GM23338 (cell line): ENCODE measurements at regions not wholly inside any gene's neighbourhood (a gene's known extent, or its start where the extent isn't known, plus 50 kb on each side); places are given as distances from the start of the nearest gene placed in this dataset.

ENCODE experiments used
- ATAC-seq: fragments of 200-7000 bp; cut with Tn5 transposase; 3 replicates; pipeline ENCODE4 v1.9.1; 2020
- DNase-seq: peaks from one replicate; pipeline ENCODE4 v3.0.0-alpha.2; 2015; ENCODE audit warnings: low spot score
- H2AFZ ChIP-seq: fragments of 200-600 bp; sonication (generic); 2 replicates; pipeline ENCODE4 v1.8.0; 2016; ENCODE audit warnings: antibody characterized with exemption, mild to moderate bottlenecking, moderate library complexity
- H3F3A ChIP-seq: fragments of 200-600 bp; sonication (generic); replicated peaks from 2 replicates; pipeline ENCODE4 v1.8.0; 2017; ENCODE audit warnings: antibody characterized with exemption, mixed run types, low read depth
- H3K27ac ChIP-seq: fragments of 200-600 bp; sonication (generic); 2 replicates; pipeline ENCODE4 v1.6.1; 2016; ENCODE audit warnings: low read depth
- H3K27me3 ChIP-seq: fragments of 200-600 bp; sonication (generic); 2 replicates; pipeline ENCODE4 v1.8.0; 2016; ENCODE audit warnings: mild to moderate bottlenecking, mixed run types, moderate library complexity; ENCODE audit not compliant: insufficient read depth
- H3K36me3 ChIP-seq: fragments of 200-600 bp; sonication (generic); 2 replicates; pipeline ENCODE4 v1.8.0; 2016; ENCODE audit warnings: mild to moderate bottlenecking; ENCODE audit not compliant: insufficient read depth
- H3K4me1 ChIP-seq: fragments of 200-600 bp; sonication (generic); 2 replicates; pipeline ENCODE4 v1.8.0; 2016; ENCODE audit warnings: mild to moderate bottlenecking, moderate library complexity; ENCODE audit not compliant: insufficient read depth
- H3K4me2 ChIP-seq: fragments of 200-600 bp; sonication (generic); 2 replicates; pipeline ENCODE4 v1.7.1; 2017; ENCODE audit warnings: mixed run types
- H3K4me3 ChIP-seq: fragments of 200-600 bp; sonication (generic); 2 replicates; pipeline ENCODE4 v1.6.1; 2016; ENCODE audit warnings: mixed run types
- H3K79me2 ChIP-seq: fragments of 200-600 bp; sonication (generic); replicated peaks from 2 replicates; pipeline ENCODE4 v1.8.0; 2017; ENCODE audit warnings: mild to moderate bottlenecking; ENCODE audit not compliant: insufficient read depth
- H3K9me2 ChIP-seq: fragments of 200-600 bp; sonication (generic); 2 replicates; pipeline ENCODE4 v1.8.0; 2017; ENCODE audit not compliant: insufficient read depth
- H4K20me1 ChIP-seq: fragments of 200-600 bp; sonication (generic); replicated peaks from 2 replicates; pipeline ENCODE4 v1.8.0; 2017; ENCODE audit warnings: mild to moderate bottlenecking; ENCODE audit not compliant: insufficient read depth
- H3K27ac Mint-ChIP-seq: 2 replicates; pipeline ENCODE4 v1.8.0; 2020; ENCODE audit warnings: inconsistent platforms, mild to moderate bottlenecking, moderate library complexity, mixed read lengths
- H3K27me3 Mint-ChIP-seq: 3 replicates; pipeline ENCODE4 v1.8.0; 2022; ENCODE audit warnings: low read depth, mild to moderate bottlenecking, moderate library complexity, mixed read lengths, inconsistent platforms; ENCODE audit not compliant: insufficient read depth, poor library complexity
- H3K36me3 Mint-ChIP-seq: 3 replicates; pipeline ENCODE4 v1.8.0; 2021; ENCODE audit warnings: low read depth, mild to moderate bottlenecking, inconsistent platforms, moderate library complexity, mixed read lengths
- H3K4me1 Mint-ChIP-seq: 3 replicates; pipeline ENCODE4 v1.8.0; 2020; ENCODE audit warnings: mild to moderate bottlenecking, inconsistent platforms, mixed read lengths
- H3K4me3 Mint-ChIP-seq: 3 replicates; pipeline ENCODE4 v1.8.0; 2021; ENCODE audit warnings: moderate library complexity, mild to moderate bottlenecking, inconsistent platforms, mixed read lengths
- H3K9me3 Mint-ChIP-seq: 3 replicates; pipeline ENCODE4 v1.8.0; 2020; ENCODE audit warnings: moderate library complexity, mild to moderate bottlenecking, inconsistent platforms, mixed read lengths
- CREB1 ChIP-seq: fragments of 250-450 bp; sonication (Bioruptor Pico); IDR thresholded peaks from 2 replicates; pipeline ENCODE4 v1.5.0; 2020; ENCODE audit warnings: low read depth, mild to moderate bottlenecking, moderate library complexity
- CTCF ChIP-seq, 2 experiments: fragments of 200-600 bp in 1 of 2; sonication (generic) in 1 of 2; conservative IDR thresholded peaks; 2 replicates each; pipeline versions ENCODE4 v1.5.1 to v1.6.1; 2016 to 2017; ENCODE audit warnings: antibody characterized with exemption in 2 of 2, low read depth in 2 of 2, mild to moderate bottlenecking in 2 of 2, moderate library complexity in 1 of 2
- ETS1 ChIP-seq: IDR thresholded peaks from 2 replicates; pipeline ENCODE4 v1.6.1; 2016; ENCODE audit warnings: antibody characterized with exemption
- EZH2 ChIP-seq: fragments of 200-600 bp; sonication (generic); IDR thresholded peaks from one replicate; pipeline ENCODE4 v1.8.0; 2017; ENCODE audit warnings: antibody characterized with exemption, mild to moderate bottlenecking, low read depth; ENCODE audit not compliant: unreplicated experiment
- EZH2phosphoT487 ChIP-seq: fragments of 200-600 bp; sonication (generic); IDR thresholded peaks from one replicate; pipeline ENCODE4 v1.8.1; 2018; ENCODE audit warnings: antibody characterized with exemption; ENCODE audit not compliant: unreplicated experiment
- JUNB ChIP-seq: IDR thresholded peaks from one replicate; pipeline ENCODE4 v1.6.1; 2016; ENCODE audit warnings: antibody characterized with exemption; ENCODE audit not compliant: unreplicated experiment
- NANOG ChIP-seq: IDR thresholded peaks from 2 replicates; pipeline ENCODE4 v1.6.1; 2016; ENCODE audit warnings: antibody characterized with exemption, borderline replicate concordance
- POLR2AphosphoS5 ChIP-seq: IDR thresholded peaks from 2 replicates; pipeline ENCODE4 v1.6.1; 2016; ENCODE audit warnings: antibody characterized with exemption, low read depth
- REST ChIP-seq: IDR thresholded peaks from one replicate; pipeline ENCODE4 v1.6.1; 2018; ENCODE audit warnings: antibody characterized with exemption; ENCODE audit not compliant: unreplicated experiment
- STAT1 ChIP-seq: IDR thresholded peaks from one replicate; pipeline ENCODE4 v1.6.1; 2016; ENCODE audit warnings: antibody characterized with exemption; ENCODE audit not compliant: unreplicated experiment
- ZNF114 ChIP-seq: fragments of 250-450 bp; sonication (Bioruptor Pico); IDR thresholded peaks from 2 replicates; pipeline ENCODE4 v1.5.0; 2020; ENCODE audit warnings: mild to moderate bottlenecking, moderate library complexity
- ZNF331 ChIP-seq: fragments of 250-450 bp; sonication (Bioruptor Pico); IDR thresholded peaks from 2 replicates; pipeline ENCODE4 v1.5.0; 2020; ENCODE audit warnings: low read depth, mild to moderate bottlenecking, moderate library complexity
- TF ChIP-seq, protein P1 (sequence below): fragments of 250-450 bp; sonication (Bioruptor Pico); IDR thresholded peaks from 2 replicates; pipeline ENCODE4 v1.5.0; 2020; ENCODE audit warnings: mild to moderate bottlenecking, moderate library complexity

- no peak for TF ChIP-seq JUNB
- no peak for TF ChIP-seq STAT1
- TF ChIP-seq CTCF (conservative IDR thresholded peaks at IDR 0.05; ENCODE audit: low read depth in 2 of 2) = no peak
- TF ChIP-seq ZNF114 = no peak
- no peak for TF ChIP-seq EZH2phosphoT487
- TF ChIP-seq, protein P1, sequence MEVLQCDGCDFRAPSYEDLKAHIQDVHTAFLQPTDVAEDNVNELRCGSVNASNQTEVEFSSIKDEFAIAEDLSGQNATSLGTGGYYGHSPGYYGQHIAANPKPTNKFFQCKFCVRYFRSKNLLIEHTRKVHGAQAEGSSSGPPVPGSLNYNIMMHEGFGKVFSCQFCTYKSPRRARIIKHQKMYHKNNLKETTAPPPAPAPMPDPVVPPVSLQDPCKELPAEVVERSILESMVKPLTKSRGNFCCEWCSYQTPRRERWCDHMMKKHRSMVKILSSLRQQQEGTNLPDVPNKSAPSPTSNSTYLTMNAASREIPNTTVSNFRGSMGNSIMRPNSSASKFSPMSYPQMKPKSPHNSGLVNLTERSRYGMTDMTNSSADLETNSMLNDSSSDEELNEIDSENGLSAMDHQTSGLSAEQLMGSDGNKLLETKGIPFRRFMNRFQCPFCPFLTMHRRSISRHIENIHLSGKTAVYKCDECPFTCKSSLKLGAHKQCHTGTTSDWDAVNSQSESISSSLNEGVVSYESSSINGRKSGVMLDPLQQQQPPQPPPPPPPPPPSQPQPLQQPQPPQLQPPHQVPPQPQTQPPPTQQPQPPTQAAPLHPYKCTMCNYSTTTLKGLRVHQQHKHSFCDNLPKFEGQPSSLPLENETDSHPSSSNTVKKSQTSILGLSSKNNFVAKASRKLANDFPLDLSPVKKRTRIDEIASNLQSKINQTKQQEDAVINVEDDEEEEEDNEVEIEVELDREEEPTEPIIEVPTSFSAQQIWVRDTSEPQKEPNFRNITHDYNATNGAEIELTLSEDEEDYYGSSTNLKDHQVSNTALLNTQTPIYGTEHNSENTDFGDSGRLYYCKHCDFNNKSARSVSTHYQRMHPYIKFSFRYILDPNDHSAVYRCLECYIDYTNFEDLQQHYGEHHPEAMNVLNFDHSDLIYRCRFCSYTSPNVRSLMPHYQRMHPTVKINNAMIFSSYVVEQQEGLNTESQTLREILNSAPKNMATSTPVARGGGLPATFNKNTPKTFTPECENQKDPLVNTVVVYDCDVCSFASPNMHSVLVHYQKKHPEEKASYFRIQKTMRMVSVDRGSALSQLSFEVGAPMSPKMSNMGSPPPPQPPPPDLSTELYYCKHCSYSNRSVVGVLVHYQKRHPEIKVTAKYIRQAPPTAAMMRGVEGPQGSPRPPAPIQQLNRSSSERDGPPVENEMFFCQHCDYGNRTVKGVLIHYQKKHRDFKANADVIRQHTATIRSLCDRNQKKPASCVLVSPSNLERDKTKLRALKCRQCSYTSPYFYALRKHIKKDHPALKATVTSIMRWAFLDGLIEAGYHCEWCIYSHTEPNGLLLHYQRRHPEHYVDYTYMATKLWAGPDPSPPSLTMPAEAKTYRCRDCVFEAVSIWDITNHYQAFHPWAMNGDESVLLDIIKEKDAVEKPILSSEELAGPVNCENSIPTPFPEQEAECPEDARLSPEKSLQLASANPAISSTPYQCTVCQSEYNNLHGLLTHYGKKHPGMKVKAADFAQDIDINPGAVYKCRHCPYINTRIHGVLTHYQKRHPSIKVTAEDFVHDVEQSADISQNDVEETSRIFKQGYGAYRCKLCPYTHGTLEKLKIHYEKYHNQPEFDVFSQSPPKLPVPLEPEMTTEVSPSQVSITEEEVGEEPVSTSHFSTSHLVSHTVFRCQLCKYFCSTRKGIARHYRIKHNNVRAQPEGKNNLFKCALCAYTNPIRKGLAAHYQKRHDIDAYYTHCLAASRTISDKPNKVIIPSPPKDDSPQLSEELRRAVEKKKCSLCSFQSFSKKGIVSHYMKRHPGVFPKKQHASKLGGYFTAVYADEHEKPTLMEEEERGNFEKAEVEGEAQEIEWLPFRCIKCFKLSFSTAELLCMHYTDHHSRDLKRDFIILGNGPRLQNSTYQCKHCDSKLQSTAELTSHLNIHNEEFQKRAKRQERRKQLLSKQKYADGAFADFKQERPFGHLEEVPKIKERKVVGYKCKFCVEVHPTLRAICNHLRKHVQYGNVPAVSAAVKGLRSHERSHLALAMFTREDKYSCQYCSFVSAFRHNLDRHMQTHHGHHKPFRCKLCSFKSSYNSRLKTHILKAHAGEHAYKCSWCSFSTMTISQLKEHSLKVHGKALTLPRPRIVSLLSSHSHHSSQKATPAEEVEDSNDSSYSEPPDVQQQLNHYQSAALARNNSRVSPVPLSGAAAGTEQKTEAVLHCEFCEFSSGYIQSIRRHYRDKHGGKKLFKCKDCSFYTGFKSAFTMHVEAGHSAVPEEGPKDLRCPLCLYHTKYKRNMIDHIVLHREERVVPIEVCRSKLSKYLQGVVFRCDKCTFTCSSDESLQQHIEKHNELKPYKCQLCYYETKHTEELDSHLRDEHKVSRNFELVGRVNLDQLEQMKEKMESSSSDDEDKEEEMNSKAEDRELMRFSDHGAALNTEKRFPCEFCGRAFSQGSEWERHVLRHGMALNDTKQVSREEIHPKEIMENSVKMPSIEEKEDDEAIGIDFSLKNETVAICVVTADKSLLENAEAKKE (CRISPR knock-in tag) = no peak
- no peak for TF ChIP-seq CREB1
- TF ChIP-seq NANOG = no peak
- no peak for TF ChIP-seq REST
- no peak for TF ChIP-seq ZNF331 (CRISPR knock-in tag)
- no peak for TF ChIP-seq ETS1
- no peak for TF ChIP-seq POLR2AphosphoS5
- TF ChIP-seq EZH2 = no peak
These were observed 92.5 kb downstream of the KLF6 start for GRCh38 chr10:3692387-3692999.

More at GRCh38 chr10:3692387-3692999, 92.5 kb downstream of the KLF6 start:
- Mint-ChIP-seq H3K27me3 (peaks cover under 1% of the 10 kb centered on the region), H3K4me3 (no peak overlapping the region), H3K9me3 (peaks cover 3% of the 10 kb centered on the region; the same call in 2 of the 3 replicates), H3K36me3 (no peaks in the 10 kb centered on the region), H3K27ac (no peak overlapping the region), H3K4me1 (peaks cover 14% of the 10 kb centered on the region; the same call in 2 of the 3 replicates)
- Histone ChIP-seq H2AFZ (no peak overlapping the region; the same call in 1 of the 2 replicates), H3K27me3 (no peaks in the 10 kb centered on the region), H3K9me2 (peaks cover 12% of the 10 kb centered on the region; the same call in 1 of the 2 replicates), H3K4me1 (peaks cover 3% of the 10 kb centered on the region; the same call in 1 of the 2 replicates), H3K36me3 (no peaks in the 10 kb centered on the region), H3K4me2 (no peak overlapping the region), H3F3A (no peaks in the 10 kb centered on the region), H4K20me1 (no peaks in the 10 kb centered on the region), H3K27ac (no peak overlapping the region), H3K79me2 (no peaks in the 10 kb centered on the region), H3K4me3 (no peak overlapping the region)
- no peak for ATAC-seq
- DNase-seq = no peak
